H4 (cell line): ENCODE measurements at regions not wholly inside any gene's neighbourhood (a gene's known extent, or its start where the extent isn't known, plus 50 kb on each side); places are given as distances from the start of the nearest gene placed in this dataset.
"Not testable (repeated sequence)": the region's sequence is repeated elsewhere in the genome, so short reads cannot be mapped to it uniquely, and the experiment has no call there.

ENCODE experiments used
- DNase-seq: peaks from one replicate; pipeline ENCODE4 v3.0.0-alpha.2; 2015; ENCODE audit warnings: low spot score

DNA sequence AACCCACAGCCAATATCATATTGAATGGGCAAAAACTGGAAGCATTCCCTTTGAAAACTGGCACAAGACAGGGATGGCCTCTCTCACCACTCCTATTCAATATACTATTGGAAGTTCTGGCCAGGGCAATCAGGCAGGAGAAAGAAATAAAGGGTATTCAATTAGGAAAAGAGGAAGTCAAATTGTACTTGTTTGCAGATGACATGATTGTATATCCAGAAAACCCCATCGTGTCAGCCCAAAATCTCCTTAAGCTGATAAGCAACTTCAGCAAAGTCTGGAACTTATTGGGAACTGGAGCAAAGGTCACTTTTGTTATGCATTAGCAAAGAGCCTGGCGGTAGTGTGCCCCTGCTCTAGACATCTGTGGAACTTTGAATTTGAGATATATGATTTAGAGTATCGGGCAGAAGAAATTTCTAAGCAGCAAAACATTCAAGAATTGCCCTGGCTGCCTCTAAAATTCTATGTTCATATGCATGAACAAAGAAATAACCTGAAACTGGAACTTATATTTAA, 53.4 kb upstream of the PSMA1 start:
- not testable (repeated sequence) for DNase-seq

DNA sequence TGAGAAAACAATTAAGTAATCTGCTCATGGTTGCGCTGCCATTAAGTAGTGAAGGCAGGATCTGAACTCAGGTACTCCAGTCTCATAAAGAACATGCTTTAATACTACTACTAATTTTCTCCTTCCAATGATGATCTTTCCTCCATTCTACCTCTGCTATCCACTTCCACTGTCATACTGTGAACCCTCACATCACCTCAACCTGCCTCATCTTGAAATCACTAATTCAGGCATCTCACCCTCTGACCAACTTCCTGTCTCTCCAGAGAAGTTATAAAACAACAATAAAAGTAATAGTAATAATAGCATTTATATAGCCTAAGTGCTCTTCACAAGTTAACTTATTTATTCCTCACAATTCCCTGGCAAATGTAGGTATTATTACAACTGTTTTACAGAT, 57.1 kb upstream of the PSMA1 start:
- no peak for DNase-seq

DNA sequence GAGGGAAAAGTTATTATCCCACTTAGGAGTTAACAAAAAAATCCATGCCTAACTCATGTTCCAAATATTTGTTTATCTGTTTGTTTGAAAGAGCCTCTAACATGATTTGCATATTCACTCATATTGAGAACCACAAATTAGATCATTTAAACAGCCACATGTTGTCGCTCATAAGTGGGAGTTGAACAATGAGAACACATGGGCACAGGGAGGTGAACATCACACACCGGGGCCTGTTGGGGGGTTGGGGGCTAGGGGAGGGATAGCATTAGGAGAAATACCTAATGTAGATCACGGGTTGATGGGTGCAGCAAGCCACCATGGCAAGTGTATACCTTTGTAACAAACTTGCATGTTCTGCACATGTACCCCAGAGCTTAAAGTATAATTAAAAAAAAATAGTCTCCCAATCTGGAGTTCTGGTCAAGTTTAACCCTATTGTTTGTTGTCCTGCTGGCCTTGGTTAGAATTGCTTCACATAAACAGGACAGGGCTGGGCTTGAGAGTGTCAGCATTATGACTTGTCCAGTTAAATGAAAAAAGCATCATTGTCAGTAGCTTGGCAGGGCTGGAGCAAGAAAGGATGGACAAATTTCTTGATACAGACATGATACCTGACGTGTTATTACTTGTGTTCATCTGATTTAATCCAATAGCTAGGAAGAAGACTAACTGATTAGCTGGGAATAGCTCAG, 57.8 kb upstream of the PSMA1 start:
- no peak for DNase-seq

DNA sequence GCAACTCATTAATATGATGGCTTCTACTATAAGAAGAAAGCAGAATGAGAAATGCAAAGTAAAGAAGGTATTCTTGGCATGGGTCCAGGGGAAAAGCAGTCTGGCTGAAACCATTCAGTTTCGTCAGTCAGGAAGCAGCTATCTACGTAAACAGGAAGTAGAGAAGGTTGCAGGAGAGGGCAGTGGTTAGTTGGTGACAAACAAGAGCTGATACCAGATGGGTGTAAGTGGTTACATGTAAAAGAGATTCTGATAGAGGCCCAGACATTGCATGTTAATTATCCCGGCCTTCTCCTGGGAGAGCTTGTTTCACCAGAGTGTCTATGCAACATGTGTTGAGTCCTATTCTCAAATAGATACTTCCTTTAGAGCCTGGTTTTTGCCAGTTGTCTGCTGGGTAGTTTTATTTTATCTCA, 58.4 kb upstream of the PSMA1 start:
- DNase-seq = peak; percentile 92

DNA sequence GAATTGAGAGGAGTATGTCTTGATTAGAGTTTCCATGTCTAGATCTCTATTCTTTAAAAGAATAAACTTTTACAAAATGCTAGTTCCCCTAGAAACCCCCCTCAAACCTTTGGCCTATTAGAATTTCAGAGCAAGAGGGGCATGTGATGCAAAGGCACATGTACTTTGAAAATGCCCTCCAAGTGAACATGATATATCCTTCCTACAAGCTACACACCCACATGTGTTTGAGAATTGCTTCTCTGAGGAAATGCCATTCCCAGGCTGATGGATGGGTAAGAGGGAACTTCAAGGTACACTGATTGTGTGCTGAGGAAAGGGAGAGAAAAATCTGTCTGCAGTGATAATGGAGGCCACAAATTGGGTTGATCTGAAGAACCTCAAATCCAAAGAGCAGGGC, 59.5 kb upstream of the PSMA1 start:
- no peak for DNase-seq

DNA sequence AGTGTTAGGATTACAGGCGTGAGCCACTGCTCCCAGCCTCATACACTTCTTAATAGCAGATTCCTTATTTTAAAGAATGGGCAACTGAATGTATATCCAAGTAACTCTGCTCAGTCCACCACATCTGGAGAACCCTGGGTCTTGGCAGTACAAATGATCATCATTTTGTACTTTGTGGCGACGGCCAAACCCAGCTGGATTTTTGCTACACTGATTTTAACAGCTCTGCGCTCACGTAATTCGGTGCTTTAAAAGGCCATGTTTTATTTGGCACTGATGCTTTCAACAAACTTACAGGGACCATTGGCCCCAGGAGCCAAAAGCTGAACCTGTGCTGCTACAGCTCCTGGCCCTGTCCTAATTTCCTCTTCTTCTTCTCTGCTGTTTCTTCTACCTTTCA, 60.8 kb upstream of the PDE3B start:
- DNase-seq = no peak

DNA sequence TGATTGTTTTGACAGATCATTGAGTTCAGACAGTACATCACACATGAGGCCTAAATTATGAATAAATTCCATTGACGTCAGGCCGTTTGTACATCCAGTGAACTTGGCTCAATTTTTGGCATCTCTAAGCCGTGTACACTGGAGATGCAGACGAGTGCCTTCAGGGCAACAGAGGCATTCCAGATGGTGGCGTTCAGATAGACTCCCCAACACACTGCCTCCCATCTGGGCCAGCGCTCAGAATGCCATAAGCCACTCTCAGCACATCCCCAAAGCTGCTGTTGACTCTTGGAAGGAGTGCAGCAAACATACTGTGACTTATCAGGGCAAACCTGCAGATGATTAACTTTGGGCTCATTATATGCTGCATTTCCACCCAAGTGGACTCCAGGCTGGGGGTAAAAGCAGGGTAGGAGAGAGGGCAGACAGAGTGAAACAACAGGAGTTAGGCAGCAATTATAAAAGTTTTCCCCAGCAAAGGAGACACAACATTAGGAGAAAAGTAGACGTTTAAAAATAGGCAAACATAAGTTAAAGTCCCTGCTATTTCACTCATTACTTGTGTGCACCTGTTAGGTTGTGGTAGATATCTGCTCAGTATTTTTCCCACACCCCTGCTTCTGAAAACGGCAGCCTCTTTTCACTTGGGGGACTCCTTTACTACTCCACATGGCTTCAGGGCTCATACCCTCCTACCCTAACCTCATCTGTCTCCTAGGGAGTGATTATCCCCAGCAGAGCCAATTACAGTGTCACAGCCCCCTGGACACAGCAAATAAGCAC, 60.2 kb upstream of the PDE3B start:
- no peak for DNase-seq

DNA sequence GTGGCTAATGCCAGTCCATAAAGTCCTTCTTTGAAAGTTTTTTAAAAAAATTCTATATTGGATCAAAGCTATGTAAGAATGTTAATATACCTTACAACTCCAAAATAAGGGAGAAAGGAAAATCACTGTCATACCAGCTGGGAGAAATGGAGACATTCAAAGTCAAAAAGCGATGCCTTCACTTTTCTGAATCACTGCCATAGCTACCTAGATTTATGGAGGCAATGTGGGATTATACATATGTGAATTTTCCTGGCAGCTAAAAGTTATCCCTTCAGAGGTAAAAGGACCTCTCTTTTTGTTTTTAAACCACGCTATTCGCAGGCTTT, 59.6 kb upstream of the PDE3B start:
- no peak for DNase-seq

DNA sequence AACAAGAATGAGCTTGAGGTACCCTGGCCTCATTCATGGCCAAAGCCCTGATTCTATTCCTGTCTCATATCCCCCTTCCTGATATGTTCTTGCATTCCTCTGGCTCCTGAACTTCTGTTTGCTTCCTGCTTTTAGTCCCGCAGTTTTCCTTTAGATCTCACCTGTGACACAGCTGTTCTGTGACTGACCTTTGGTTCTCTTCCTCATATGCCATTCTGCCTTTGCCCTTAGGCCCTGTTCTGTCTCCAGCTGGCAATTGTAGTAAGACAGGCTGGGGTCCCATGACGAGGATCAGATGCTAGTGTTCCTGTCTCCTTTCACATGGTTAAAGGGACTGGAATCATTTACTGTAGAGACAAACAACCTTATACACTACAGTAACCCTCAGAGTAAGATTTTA, 59.0 kb upstream of the PDE3B start:
- DNase-seq = no peak

DNA sequence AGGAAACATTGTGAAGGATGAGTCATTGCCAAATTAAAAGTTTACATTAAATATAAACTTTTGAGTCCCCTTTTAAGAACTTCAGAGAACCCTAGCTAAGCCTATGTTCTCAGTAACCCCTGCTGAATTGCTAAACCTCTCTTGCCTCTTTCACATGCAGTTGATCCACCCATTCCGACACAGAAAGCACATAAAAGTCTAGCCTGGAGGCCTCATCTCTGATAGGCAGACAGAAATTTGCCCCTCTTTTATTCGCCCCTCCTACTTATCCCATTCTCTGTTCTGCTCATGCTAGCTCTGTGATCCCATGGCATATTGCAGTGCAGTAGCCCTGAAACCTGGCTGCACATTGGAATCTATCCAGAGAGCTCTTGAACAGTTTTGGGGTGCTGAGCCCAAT, 58.2 kb upstream of the PDE3B start:
- DNase-seq = no peak

DNA sequence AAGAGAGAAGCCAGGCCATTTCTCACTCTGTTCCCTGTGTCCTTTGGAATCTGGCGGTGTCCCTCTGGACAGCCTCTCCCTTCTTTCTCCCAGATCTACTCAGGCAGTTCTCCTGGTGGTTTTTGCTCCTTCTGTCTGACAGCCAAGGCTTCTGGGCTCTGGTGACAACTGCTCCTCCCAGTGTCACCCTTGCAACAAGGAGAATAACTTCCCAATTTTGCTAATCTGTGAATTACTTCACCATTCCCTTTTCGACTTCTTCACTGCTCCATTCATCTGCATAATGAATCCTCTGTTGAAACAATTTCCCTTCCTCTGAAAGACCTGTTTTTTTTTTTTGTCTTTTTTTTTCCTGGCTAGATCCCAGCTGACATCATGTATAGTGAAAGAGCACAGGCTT, 56.3 kb upstream of the PDE3B start:
- no peak for DNase-seq

DNA sequence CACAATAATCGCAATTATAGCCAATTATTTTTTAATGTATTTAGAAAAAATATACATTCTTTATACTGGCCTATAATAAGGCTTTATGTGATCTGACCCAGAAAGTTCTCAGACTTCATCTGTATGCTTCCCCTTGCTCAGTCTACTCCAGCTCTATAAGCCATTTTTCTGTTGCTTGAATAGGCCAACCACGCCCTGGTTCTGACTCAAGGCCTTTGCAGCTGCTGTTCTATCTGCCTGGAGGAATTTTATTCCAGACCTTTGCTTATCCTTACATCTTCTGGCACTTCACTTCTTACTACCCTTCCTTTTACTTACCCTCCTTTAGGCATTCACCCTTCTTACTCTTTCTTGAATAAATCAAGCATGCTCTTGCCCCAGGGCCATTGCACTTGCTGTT, 54.9 kb upstream of the PDE3B start:
- DNase-seq = no peak

DNA sequence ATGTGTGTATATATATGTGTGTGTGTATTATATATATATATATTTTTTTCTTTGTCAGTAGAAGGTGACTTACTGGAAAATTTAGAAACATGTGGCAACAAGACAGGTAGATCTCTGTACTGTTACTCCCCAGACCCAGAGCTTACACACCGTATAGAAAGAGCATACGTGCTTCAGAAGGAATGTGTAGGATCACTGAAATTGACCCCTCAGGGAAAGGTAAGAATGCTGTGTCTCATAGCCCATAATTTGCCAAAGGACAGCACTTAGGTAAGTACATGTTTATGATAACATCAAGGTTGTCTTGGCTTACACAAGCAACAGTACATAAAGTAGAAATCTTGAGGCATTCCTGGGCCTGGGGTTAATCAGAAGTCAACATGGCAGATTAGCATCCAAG, 54.2 kb upstream of the PDE3B start:
- DNase-seq = no peak

DNA sequence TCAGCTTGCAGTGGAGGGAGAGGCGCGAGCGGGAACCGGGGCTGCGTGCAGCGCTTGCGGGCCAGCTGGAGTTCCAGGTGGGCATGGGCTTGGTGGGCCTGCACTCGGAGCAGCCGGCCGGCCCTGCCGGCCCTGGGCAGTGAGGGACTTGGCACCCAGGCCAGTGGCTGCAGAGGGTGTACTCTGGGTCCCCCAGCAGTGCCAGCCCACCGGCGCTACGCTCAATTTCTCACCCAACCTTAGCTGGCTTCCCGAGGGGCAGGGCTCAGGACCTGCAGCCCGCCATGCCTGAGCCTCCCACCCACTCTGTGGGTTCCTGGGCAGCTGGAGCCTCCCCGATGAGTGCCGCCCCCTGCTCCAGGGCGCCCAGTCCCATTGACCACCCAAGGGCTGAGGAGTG, 52.6 kb upstream of the PDE3B start:
- DNase-seq = not testable (repeated sequence)

DNA sequence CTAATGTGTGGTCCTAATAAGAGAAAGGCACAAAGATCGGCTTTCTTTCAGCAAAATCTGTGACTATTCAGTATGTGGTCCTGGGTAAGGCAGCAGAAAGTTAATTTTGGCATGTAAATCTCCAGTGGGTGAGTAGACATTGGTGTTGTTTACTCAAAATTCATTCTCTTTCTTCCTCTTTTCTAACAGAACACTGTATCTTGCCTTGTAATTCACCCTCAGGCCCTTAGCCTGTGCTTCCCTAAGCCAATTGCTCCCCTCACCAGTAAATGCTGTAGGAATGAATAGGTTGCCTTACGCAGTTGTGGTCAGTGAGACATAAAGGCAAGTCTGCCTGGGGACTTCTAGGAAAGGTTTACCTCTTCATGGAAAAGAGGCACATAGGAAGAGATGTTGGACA, 49.9 kb upstream of the PDE3B start:
- no peak for DNase-seq
